ENCODE measurements at regions not wholly inside any gene's neighbourhood (a gene's known extent, or its start where the extent isn't known, plus 50 kb on each side); places are given as distances from the start of the nearest gene placed in this dataset.

DNA sequence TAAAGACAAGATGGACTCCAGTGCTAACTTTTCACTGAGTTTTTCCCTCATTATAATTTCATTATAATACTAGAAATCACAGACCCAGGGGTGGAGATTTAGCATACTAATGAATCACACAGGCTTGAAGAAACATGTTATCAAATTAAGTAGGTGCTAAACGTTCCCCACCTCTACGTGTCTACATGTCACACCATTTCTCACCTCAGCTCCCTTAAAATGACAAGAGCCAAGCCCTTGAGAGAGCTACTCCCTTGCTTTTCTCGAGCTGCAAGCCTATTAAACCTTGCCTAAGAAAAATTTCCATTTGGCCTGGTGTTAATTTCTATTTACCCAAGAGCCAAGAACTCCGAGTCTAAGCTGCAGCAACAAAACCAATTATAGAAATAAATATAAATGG is 396.3 kb upstream of the NEGR1 start:
- Histone ChIP-seq H3K4me3 (ENCODE audit: severe bottlenecking) (no peak overlapping the region), H3K36me3 (ENCODE audit: low read depth) (no peaks in the 10 kb centered on the region)

DNA sequence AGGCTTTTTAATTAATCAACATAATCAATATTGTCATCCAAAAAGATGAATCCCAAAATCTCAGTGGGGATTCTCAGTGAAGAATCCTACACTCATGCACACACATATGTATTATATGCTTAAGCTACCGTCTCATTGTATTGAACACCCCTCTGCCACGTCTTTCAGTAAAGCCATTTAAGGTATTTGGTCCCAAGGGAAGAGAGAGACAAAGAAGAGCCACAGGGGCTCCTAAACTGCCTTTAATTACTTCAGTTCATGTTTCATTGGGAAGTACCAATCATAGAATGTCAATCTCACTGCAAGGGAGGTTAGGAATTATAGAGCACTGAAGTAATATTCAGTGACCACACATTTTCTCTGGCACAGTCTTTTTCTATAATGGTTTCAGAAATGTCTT is 388.6 kb upstream of the NEGR1 start:
- H3K4me1 ChIP-seq (ENCODE audit: insufficient read depth, poor library complexity, severe bottlenecking): no peaks in the 10 kb centered on the region
- no peak for DNase-seq (ENCODE audit: low spot score)
- ATAC-seq (ENCODE audit: low read depth): no peak

More for the DNA sequence above, 396.3 kb upstream of the NEGR1 start:
- DNase-seq (ENCODE audit: low spot score): no peak
- H3K4me1 ChIP-seq (ENCODE audit: insufficient read depth, poor library complexity, severe bottlenecking): no peaks in the 10 kb centered on the region
- TF ChIP-seq, protein P1, sequence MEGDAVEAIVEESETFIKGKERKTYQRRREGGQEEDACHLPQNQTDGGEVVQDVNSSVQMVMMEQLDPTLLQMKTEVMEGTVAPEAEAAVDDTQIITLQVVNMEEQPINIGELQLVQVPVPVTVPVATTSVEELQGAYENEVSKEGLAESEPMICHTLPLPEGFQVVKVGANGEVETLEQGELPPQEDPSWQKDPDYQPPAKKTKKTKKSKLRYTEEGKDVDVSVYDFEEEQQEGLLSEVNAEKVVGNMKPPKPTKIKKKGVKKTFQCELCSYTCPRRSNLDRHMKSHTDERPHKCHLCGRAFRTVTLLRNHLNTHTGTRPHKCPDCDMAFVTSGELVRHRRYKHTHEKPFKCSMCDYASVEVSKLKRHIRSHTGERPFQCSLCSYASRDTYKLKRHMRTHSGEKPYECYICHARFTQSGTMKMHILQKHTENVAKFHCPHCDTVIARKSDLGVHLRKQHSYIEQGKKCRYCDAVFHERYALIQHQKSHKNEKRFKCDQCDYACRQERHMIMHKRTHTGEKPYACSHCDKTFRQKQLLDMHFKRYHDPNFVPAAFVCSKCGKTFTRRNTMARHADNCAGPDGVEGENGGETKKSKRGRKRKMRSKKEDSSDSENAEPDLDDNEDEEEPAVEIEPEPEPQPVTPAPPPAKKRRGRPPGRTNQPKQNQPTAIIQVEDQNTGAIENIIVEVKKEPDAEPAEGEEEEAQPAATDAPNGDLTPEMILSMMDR (IDR thresholded peaks at IDR 0.05; ENCODE audit: poor library complexity, severe bottlenecking): no peak
- H3K9me3 ChIP-seq (ENCODE audit: severe bottlenecking): no peaks in the 10 kb centered on the region
- no peak overlapping the region for H3K27ac ChIP-seq (ENCODE audit: poor library complexity, severe bottlenecking)
- H3K27me3 ChIP-seq (ENCODE audit: insufficient read depth, poor library complexity, severe bottlenecking): no peaks in the 10 kb centered on the region
- no peak for ATAC-seq (ENCODE audit: low read depth)

GRCh38 chr1:72662918-72663317 is 380.6 kb upstream of the NEGR1 start:
- TF ChIP-seq, protein P1 (IDR thresholded peaks at IDR 0.05; ENCODE audit: poor library complexity, severe bottlenecking): no peak
- no peak for ATAC-seq (ENCODE audit: low read depth)
- H3K27ac ChIP-seq (ENCODE audit: poor library complexity, severe bottlenecking): no peak overlapping the region

More for the DNA sequence above, 388.6 kb upstream of the NEGR1 start:
- no peaks in the 10 kb centered on the region for H3K27me3 ChIP-seq (ENCODE audit: insufficient read depth, poor library complexity, severe bottlenecking)
- TF ChIP-seq, protein P1 (IDR thresholded peaks at IDR 0.05; ENCODE audit: poor library complexity, severe bottlenecking): no peak
- H3K4me3 ChIP-seq (ENCODE audit: severe bottlenecking): no peak overlapping the region
- H3K9me3 ChIP-seq (ENCODE audit: severe bottlenecking): no peaks in the 10 kb centered on the region
- H3K36me3 ChIP-seq (ENCODE audit: low read depth): no peaks in the 10 kb centered on the region
- no peak overlapping the region for H3K27ac ChIP-seq (ENCODE audit: poor library complexity, severe bottlenecking)

GRCh38 chr1:72650843-72651435 is 368.6 kb upstream of the NEGR1 start:
- no peaks in the 10 kb centered on the region for H3K36me3 ChIP-seq (ENCODE audit: low read depth)
- DNase-seq (ENCODE audit: low spot score) (no peak), ATAC-seq (ENCODE audit: low read depth) (no peak)
- H3K27ac ChIP-seq (ENCODE audit: poor library complexity, severe bottlenecking): no peak overlapping the region
- no peaks in the 10 kb centered on the region for H3K4me1 ChIP-seq (ENCODE audit: insufficient read depth, poor library complexity, severe bottlenecking)
- H3K9me3 ChIP-seq (ENCODE audit: severe bottlenecking): no peaks in the 10 kb centered on the region
- TF ChIP-seq, protein P1 (IDR thresholded peaks at IDR 0.05; ENCODE audit: poor library complexity, severe bottlenecking): no peak
- H3K27me3 ChIP-seq (ENCODE audit: insufficient read depth, poor library complexity, severe bottlenecking): no peaks in the 10 kb centered on the region
- H3K4me3 ChIP-seq (ENCODE audit: severe bottlenecking): no peak overlapping the region

More at GRCh38 chr1:72662918-72663317, 380.6 kb upstream of the NEGR1 start:
- H3K4me3 ChIP-seq (ENCODE audit: severe bottlenecking): no peak overlapping the region
- DNase-seq (ENCODE audit: low spot score): no peak
- no peaks in the 10 kb centered on the region for H3K9me3 ChIP-seq (ENCODE audit: severe bottlenecking)
- no peaks in the 10 kb centered on the region for H3K4me1 ChIP-seq (ENCODE audit: insufficient read depth, poor library complexity, severe bottlenecking)
- H3K36me3 ChIP-seq (ENCODE audit: low read depth): no peaks in the 10 kb centered on the region
- no peaks in the 10 kb centered on the region for H3K27me3 ChIP-seq (ENCODE audit: insufficient read depth, poor library complexity, severe bottlenecking)

GRCh38 chr1:72649991-72650390 is 367.7 kb upstream of the NEGR1 start:
- no peak for ATAC-seq (ENCODE audit: low read depth)

More at GRCh38 chr1:72649991-72650390, 367.7 kb upstream of the NEGR1 start:
- TF ChIP-seq, protein P1 (IDR thresholded peaks at IDR 0.05; ENCODE audit: poor library complexity, severe bottlenecking): no peak
- Histone ChIP-seq H3K27me3 (ENCODE audit: insufficient read depth, poor library complexity, severe bottlenecking) (no peaks in the 10 kb centered on the region), H3K27ac (ENCODE audit: poor library complexity, severe bottlenecking) (no peak overlapping the region), H3K36me3 (ENCODE audit: low read depth) (no peaks in the 10 kb centered on the region), H3K4me1 (ENCODE audit: insufficient read depth, poor library complexity, severe bottlenecking) (no peaks in the 10 kb centered on the region), H3K9me3 (ENCODE audit: severe bottlenecking) (no peaks in the 10 kb centered on the region), H3K4me3 (ENCODE audit: severe bottlenecking) (no peak overlapping the region)
- no peak for DNase-seq (ENCODE audit: low spot score)

Measured in RWPE2 (cell line).